ENCODE measurements at regions not wholly inside any gene's neighbourhood (a gene's known extent, or its start where the extent isn't known, plus 50 kb on each side); places are given as distances from the start of the nearest gene placed in this dataset.

GRCh38 chr11:112903340-112903739, 57.9 kb upstream of the NCAM1 start:
- no peak overlapping the region for H3K27ac ChIP-seq
- no peak for TF ChIP-seq CTCF (IDR thresholded peaks at IDR 0.05)
- no peak for DNase-seq (ENCODE audit: low spot score)
- no peaks in the 10 kb centered on the region for H3K27me3 ChIP-seq
- H3K9me3 ChIP-seq = no peaks in the 10 kb centered on the region
- H3K4me1 ChIP-seq = peaks cover 0 to 15% of the 10 kb centered on the region in 2 donors
- H3K4me3 ChIP-seq = no peak overlapping the region
- no peaks in the 10 kb centered on the region for H3K36me3 ChIP-seq

- TF ChIP-seq CTCF (IDR thresholded peaks at IDR 0.05) = no peak
- H3K4me3 ChIP-seq = no peak overlapping the region
- peaks cover 0 to 5% of the 10 kb centered on the region in 2 donors for H3K4me1 ChIP-seq
- H3K36me3 ChIP-seq = no peaks in the 10 kb centered on the region
- no peaks in the 10 kb centered on the region for H3K27me3 ChIP-seq
- no peak for DNase-seq (ENCODE audit: low spot score)
- H3K27ac ChIP-seq = no peak overlapping the region
- no peaks in the 10 kb centered on the region for H3K9me3 ChIP-seq
Measured at GRCh38 chr11:112911124-112911523, 50.1 kb upstream of the NCAM1 start.
